Glutamatergic neuron (in vitro differentiated cells): ENCODE measurements at regions not wholly inside any gene's neighbourhood (a gene's known extent, or its start where the extent isn't known, plus 50 kb on each side); places are given as distances from the start of the nearest gene placed in this dataset.
"Not testable (repeated sequence)": the region's sequence is repeated elsewhere in the genome, so short reads cannot be mapped to it uniquely, and the experiment has no call there.

ENCODE experiments used
- DNase-seq: peaks from one replicate; pipeline ENCODE4 v3.0.0; 2022
- H3K27ac Mint-ChIP-seq: one replicate; pipeline ENCODE4 v1.8.0; 2020; ENCODE audit warnings: mild to moderate bottlenecking, mixed read lengths, inconsistent platforms; ENCODE audit not compliant: unreplicated experiment
- H3K27me3 Mint-ChIP-seq: one replicate; pipeline ENCODE4 v1.8.0; 2020; ENCODE audit warnings: mild to moderate bottlenecking, moderate library complexity, mixed read lengths, inconsistent platforms; ENCODE audit not compliant: unreplicated experiment
- H3K36me3 Mint-ChIP-seq: one replicate; pipeline ENCODE4 v1.8.0; 2020; ENCODE audit warnings: mild to moderate bottlenecking, mixed read lengths, inconsistent platforms; ENCODE audit not compliant: unreplicated experiment
- H3K4me1 Mint-ChIP-seq: one replicate; pipeline ENCODE4 v1.8.0; 2020; ENCODE audit warnings: mild to moderate bottlenecking, low read depth, mixed read lengths, inconsistent platforms; ENCODE audit not compliant: unreplicated experiment
- H3K4me3 Mint-ChIP-seq: one replicate; pipeline ENCODE4 v1.8.0; 2020; ENCODE audit warnings: mild to moderate bottlenecking, mixed read lengths, inconsistent platforms; ENCODE audit not compliant: unreplicated experiment
- H3K9me3 Mint-ChIP-seq: one replicate; pipeline ENCODE4 v1.8.0; 2020; ENCODE audit warnings: mild to moderate bottlenecking, moderate library complexity, mixed read lengths, inconsistent platforms; ENCODE audit not compliant: unreplicated experiment
- TF ChIP-seq, protein P1 (sequence below): fragments of 200-600 bp; sonication (generic); IDR thresholded peaks from one replicate; pipeline ENCODE4 v1.5.0; 2021; ENCODE audit not compliant: partially characterized antibody, unreplicated experiment

DNA sequence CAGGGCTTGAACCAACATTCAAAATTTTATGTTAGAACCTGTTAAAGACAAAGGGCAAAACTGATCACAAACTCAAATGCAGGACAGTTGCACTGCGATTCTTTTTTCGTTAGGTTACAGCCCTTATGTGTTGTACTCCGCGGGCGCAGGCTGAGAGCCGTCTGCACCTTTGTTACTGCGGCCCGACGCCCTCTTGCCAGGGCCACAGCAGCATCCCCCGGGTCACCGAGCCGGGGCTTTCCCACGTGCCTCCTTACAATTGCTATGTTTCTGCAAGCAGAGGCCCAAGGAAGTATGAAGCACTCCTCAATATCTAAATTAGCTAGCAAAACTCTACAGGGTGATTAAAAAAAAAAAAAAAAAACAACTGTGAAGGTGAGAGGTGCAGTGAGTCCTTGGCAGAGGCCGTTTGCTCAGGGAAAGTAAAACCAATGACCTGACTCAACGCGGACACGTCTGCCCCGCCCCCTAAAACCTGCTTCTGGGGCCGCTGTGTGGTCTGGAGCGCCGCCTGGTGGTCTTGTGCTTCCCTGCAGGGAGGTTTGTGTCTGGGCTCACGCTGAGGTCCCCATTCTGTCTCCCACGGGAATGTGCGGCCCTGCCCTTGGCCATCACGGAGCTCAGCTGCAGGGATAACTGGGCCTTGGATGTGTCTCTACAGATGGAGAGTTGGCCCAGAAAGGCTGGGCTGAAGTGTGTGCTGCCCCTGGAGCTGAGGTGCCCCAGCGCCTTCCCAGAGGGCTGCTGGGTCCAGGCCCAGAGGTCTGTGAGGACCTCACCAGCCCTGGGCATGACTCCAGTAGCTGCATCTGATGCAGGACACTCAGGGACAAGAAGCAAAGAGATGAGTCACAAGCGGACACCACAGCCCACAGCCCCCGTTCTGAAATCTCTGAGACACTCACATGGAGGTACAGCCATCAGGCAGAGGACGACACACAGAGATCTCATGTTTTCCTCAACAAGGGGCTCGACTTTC lies 418.5 kb downstream of the TMEM121 start:
- H3K27ac Mint-ChIP-seq = no peak overlapping the region
- H3K4me1 Mint-ChIP-seq = no peaks in the 10 kb centered on the region
- H3K36me3 Mint-ChIP-seq = peaks cover 7% of the 10 kb centered on the region
- H3K27me3 Mint-ChIP-seq = peaks cover 10% of the 10 kb centered on the region
- no peak overlapping the region for H3K4me3 Mint-ChIP-seq
- H3K9me3 Mint-ChIP-seq = peaks cover 27% of the 10 kb centered on the region
- no peak for DNase-seq
- TF ChIP-seq, protein P1, sequence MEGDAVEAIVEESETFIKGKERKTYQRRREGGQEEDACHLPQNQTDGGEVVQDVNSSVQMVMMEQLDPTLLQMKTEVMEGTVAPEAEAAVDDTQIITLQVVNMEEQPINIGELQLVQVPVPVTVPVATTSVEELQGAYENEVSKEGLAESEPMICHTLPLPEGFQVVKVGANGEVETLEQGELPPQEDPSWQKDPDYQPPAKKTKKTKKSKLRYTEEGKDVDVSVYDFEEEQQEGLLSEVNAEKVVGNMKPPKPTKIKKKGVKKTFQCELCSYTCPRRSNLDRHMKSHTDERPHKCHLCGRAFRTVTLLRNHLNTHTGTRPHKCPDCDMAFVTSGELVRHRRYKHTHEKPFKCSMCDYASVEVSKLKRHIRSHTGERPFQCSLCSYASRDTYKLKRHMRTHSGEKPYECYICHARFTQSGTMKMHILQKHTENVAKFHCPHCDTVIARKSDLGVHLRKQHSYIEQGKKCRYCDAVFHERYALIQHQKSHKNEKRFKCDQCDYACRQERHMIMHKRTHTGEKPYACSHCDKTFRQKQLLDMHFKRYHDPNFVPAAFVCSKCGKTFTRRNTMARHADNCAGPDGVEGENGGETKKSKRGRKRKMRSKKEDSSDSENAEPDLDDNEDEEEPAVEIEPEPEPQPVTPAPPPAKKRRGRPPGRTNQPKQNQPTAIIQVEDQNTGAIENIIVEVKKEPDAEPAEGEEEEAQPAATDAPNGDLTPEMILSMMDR = no peak

DNA sequence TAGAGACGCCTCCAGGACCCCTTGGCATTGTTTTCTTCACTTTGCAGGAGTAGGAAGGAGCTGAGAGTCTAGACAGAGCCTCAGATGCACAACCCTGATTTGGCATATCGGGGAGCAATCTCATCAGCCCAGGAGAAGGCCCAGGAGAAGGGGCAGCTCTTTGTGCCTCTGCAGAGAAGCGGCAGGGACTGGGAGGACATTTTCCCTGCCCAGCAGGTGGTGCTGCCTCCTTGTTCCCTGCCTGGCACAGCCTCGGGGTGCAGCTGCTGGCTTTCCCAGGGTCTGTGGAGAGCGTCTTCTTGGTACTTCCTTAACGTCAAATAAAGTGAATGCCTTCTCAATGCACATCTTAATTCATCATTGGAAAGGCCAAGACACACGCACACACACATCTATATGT lies 419.5 kb downstream of the TMEM121 start:
- TF ChIP-seq, protein P1 = no peak
- H3K9me3 Mint-ChIP-seq = peaks cover 21% of the 10 kb centered on the region
- no peak overlapping the region for H3K27ac Mint-ChIP-seq
- no peak overlapping the region for H3K4me3 Mint-ChIP-seq
- H3K27me3 Mint-ChIP-seq = peaks cover 10% of the 10 kb centered on the region
- H3K4me1 Mint-ChIP-seq = no peaks in the 10 kb centered on the region
- no peak for DNase-seq
- peaks cover 7% of the 10 kb centered on the region for H3K36me3 Mint-ChIP-seq

DNA sequence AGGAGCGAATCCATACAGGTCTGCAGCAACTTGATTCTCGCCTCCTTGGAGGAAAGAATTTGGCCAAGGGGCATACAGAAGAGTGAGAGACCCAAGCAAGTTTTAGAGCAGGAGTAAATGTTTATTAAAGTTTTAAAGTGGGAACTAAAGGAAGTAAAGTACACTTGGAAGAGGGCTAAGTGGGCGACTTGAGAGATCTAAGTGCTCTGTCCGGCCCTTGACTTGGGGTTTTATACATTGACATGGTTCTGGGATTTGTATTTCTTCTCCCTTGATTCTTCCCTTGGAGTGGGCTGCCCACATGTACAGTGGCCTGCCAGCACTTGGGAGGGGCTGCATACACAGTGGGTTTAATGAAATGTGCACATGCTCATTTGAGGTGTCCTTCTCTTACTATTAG lies 421.2 kb downstream of the TMEM121 start:
- H3K27me3 Mint-ChIP-seq = peaks cover 8% of the 10 kb centered on the region
- H3K4me1 Mint-ChIP-seq = no peaks in the 10 kb centered on the region
- no peak overlapping the region for H3K27ac Mint-ChIP-seq
- H3K4me3 Mint-ChIP-seq = no peak overlapping the region
- TF ChIP-seq, protein P1 = no peak
- H3K9me3 Mint-ChIP-seq = peaks cover 23% of the 10 kb centered on the region
- DNase-seq = no peak
- H3K36me3 Mint-ChIP-seq = peaks cover 9% of the 10 kb centered on the region

DNA sequence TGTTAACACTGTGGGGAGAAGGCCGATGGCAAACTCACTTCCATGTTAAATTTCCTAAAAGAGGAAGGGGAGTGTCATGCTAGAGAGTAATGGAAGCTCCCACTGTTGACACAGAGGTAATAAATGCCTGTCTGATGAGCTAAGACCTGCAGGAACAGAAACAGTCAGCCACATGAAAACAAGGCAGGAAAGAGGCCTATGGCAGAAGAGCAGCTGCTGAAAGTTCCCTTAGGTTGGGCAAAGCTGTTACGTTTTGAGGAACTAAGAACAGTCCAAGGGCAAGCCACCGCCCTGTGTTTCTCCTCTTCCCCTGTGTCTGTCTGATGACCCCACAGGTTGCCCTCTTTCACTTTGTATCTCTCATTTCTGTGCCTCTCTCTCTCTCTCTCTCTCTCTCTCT lies 422.6 kb downstream of the TMEM121 start:
- H3K27ac Mint-ChIP-seq, H3K4me1 Mint-ChIP-seq, H3K36me3 Mint-ChIP-seq, DNase-seq, H3K27me3 Mint-ChIP-seq, H3K4me3 Mint-ChIP-seq: not testable (repeated sequence)
- peaks cover 29% of the 10 kb centered on the region for H3K9me3 Mint-ChIP-seq

DNA sequence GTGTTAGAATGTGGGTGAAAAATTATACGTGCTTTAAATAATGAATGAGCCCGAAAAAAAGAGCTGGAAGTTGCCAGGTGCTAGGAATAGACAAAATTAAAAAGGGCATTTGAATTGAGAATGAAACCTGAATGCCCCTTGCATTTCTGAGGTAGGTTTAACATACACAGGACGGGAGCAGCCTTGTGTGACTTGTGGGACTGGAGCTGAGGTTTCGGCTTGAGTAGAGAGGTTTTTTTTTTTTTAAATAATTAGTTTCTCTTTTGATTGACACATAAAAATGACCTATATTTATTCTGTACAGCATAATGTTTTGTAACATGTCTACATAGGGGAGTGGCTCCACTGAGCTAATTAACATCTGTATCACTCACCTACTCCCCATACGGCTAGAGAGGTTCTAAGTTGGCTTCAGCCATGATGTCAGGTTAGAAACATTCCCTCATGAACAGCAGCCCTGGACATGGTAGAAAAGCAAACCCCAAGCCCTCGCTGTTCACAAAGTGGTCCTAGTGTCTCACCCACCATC lies 424.0 kb downstream of the TMEM121 start:
- H3K9me3 Mint-ChIP-seq = peaks cover 26% of the 10 kb centered on the region
- H3K27me3 Mint-ChIP-seq, H3K4me1 Mint-ChIP-seq, H3K27ac Mint-ChIP-seq, H3K4me3 Mint-ChIP-seq, DNase-seq, H3K36me3 Mint-ChIP-seq: not testable (repeated sequence)

DNA sequence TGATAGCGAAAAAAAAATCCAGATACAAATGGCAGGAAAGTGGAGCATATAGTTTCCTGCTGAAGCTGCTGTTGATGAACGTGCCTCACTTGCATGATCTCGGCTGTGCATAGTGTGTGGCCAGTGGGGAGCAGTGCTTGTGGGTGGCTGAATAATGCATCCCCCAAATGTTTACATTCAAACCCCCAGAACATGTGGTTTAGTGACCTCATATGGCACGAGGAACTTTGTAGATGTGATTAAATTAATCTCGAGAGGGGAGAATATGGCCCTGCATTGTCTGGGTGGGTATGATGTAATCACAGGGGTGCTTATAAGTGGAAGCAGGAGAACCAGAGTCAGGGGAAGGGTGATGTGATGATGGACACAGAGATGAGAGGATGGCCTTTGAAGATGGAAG lies 425.0 kb downstream of the TMEM121 start:
- peaks cover 3% of the 10 kb centered on the region for H3K27me3 Mint-ChIP-seq
- peaks cover 9% of the 10 kb centered on the region for H3K36me3 Mint-ChIP-seq
- H3K4me1 Mint-ChIP-seq = no peaks in the 10 kb centered on the region
- H3K4me3 Mint-ChIP-seq = no peak overlapping the region
- TF ChIP-seq, protein P1 = no peak
- no peak overlapping the region for H3K27ac Mint-ChIP-seq
- DNase-seq = no peak
- H3K9me3 Mint-ChIP-seq = peaks cover 22% of the 10 kb centered on the region
